HG02623 (cell line): ENCODE measurements at regions not wholly inside any gene's neighbourhood (a gene's known extent, or its start where the extent isn't known, plus 50 kb on each side); places are given as distances from the start of the nearest gene placed in this dataset.
"Not testable (repeated sequence)": the region's sequence is repeated elsewhere in the genome, so short reads cannot be mapped to it uniquely, and the experiment has no call there.

Source experiments
- ATAC-seq: cut with Tn5 transposase; IDR thresholded peaks from one replicate; pipeline ENCODE4 v1.9.1; 2021; ENCODE audit warnings: moderate library complexity; ENCODE audit not compliant: unreplicated experiment

GRCh38 chr18:22068784-22069183 is 100.6 kb upstream of the GATA6 start:
- not testable (repeated sequence) for ATAC-seq

GRCh38 chr18:22069916-22070315 is 99.5 kb upstream of the GATA6 start:
- no peak for ATAC-seq

- no peak for ATAC-seq
These were observed 96.0 kb upstream of the GATA6 start for GRCh38 chr18:22073411-22073810.

- ATAC-seq = no peak
These were observed 94.9 kb upstream of the GATA6 start for GRCh38 chr18:22074282-22075070.

GRCh38 chr18:22080035-22080434 is 89.4 kb upstream of the GATA6 start:
- ATAC-seq = no peak

- ATAC-seq = no peak
These were observed 87.0 kb upstream of the GATA6 start for GRCh38 chr18:22082408-22082807.

- ATAC-seq = no peak
These were observed 84.8 kb upstream of the GATA6 start for GRCh38 chr18:22084547-22084946.

- no peak for ATAC-seq
These were observed 82.4 kb upstream of the GATA6 start for GRCh38 chr18:22086973-22087372.

GRCh38 chr18:22088029-22088428 is 81.4 kb upstream of the GATA6 start:
- no peak for ATAC-seq

- no peak for ATAC-seq
These were observed 80.3 kb upstream of the GATA6 start for GRCh38 chr18:22088996-22089640.

- ATAC-seq = no peak
These were observed 78.0 kb upstream of the GATA6 start for GRCh38 chr18:22091341-22091740.

GRCh38 chr18:22093731-22094357 is 75.5 kb upstream of the GATA6 start:
- no peak for ATAC-seq

GRCh38 chr18:22094358-22094734 is 75.0 kb upstream of the GATA6 start:
- ATAC-seq = no peak

- ATAC-seq = no peak
These were observed 70.8 kb upstream of the GATA6 start for GRCh38 chr18:22098563-22098989.

GRCh38 chr18:22099925-22100324 is 69.5 kb upstream of the GATA6 start:
- no peak for ATAC-seq

GRCh38 chr18:22101731-22102130 is 67.7 kb upstream of the GATA6 start:
- ATAC-seq = no peak

GRCh38 chr18:22102953-22103646 is 66.3 kb upstream of the GATA6 start:
- ATAC-seq = no peak

- no peak for ATAC-seq
These were observed 65.8 kb upstream of the GATA6 start for GRCh38 chr18:22103647-22104031.

- ATAC-seq = no peak
These were observed 62.7 kb upstream of the GATA6 start for GRCh38 chr18:22106536-22107292.

- ATAC-seq = no peak
These were observed 60.7 kb upstream of the GATA6 start for GRCh38 chr18:22108674-22109073.

- ATAC-seq = no peak
These were observed 59.9 kb upstream of the GATA6 start for GRCh38 chr18:22109535-22109934.
